ENCODE measurements at regions not wholly inside any gene's neighbourhood (a gene's known extent, or its start where the extent isn't known, plus 50 kb on each side); places are given as distances from the start of the nearest gene placed in this dataset.

- no peaks in the 10 kb centered on the region for H3K4me1 ChIP-seq (ENCODE audit: control insufficient read depth, insufficient read depth, low read length)
- no peaks in the 10 kb centered on the region for H3K9me3 ChIP-seq (ENCODE audit: control insufficient read depth, insufficient read depth, low read depth, low read length)
- CTCF ChIA-PET: no interaction called here
- 0 out of 2 replicates have a peak, but pooled peaks cover 3% of the 10 kb centered on the region for H3K27me3 ChIP-seq (ENCODE audit: control insufficient read depth, insufficient read depth, low read length)
- H3K4me3 ChIP-seq (ENCODE audit: low read depth in 2 of 2, low read length in 2 of 2): no peak overlapping the region
- TF ChIP-seq CTCF (IDR thresholded peaks at IDR 0.05) (no peak), TCF7L2 (IDR thresholded peaks at IDR 0.05; ENCODE audit: low read depth, low read length) (no peak)
- POLR2A ChIA-PET: no interaction called here
- in situ Hi-C loops (cut with HindIII; ENCODE audit: low pct_unique_long_range_greater_than_20kb, low sequenced_read_pairs) (no loop called here), intact Hi-C loops (cut with micrococcal nuclease; ENCODE audit: unreplicated experiment) (no loop called here)
- H3K27ac ChIP-seq (ENCODE audit: low read length): no peak overlapping the region
- no peaks in the 10 kb centered on the region for H3K36me3 ChIP-seq (ENCODE audit: control insufficient read depth, insufficient read depth, low read length)
- DNase-seq (ENCODE audit: low read depth, low spot score) (no peak), ATAC-seq (no peak)
- no TSS peak for BruUV-seq (replicated peaks)
Observed at GRCh38 chr12:76664731-76665130, 99.2 kb upstream of the ZDHHC17 start.

- in situ Hi-C loops (cut with HindIII; ENCODE audit: low pct_unique_long_range_greater_than_20kb, low sequenced_read_pairs): no loop called here
- no TSS peak for BruUV-seq (replicated peaks)
- POLR2A ChIA-PET: interaction anchor here (0.6 kb wide), 1 partner anchor 112 kb away, joined by 6 read pairs; no protein-coding TSS in a partner anchor
Observed at GRCh38 chr12:76666290-76666835, 97.6 kb upstream of the ZDHHC17 start.

More at GRCh38 chr12:76666290-76666835, 97.6 kb upstream of the ZDHHC17 start:
- ATAC-seq (no peak), DNase-seq (ENCODE audit: low read depth, low spot score) (no peak)
- Histone ChIP-seq H3K36me3 (ENCODE audit: control insufficient read depth, insufficient read depth, low read length) (no peaks in the 10 kb centered on the region), H3K4me3 (ENCODE audit: low read depth in 2 of 2, low read length in 2 of 2) (no peak overlapping the region), H3K27ac (ENCODE audit: low read length) (no peak overlapping the region), H3K4me1 (ENCODE audit: control insufficient read depth, insufficient read depth, low read length) (no peaks in the 10 kb centered on the region), H3K9me3 (ENCODE audit: control insufficient read depth, insufficient read depth, low read depth, low read length) (no peaks in the 10 kb centered on the region), H3K27me3 (ENCODE audit: control insufficient read depth, insufficient read depth, low read length) (0 out of 2 replicates have a peak, but pooled peaks cover 2% of the 10 kb centered on the region)
- TF ChIP-seq CTCF (IDR thresholded peaks at IDR 0.05) (no peak), SIN3A (IDR thresholded peaks at IDR 0.05; ENCODE audit: borderline replicate concordance, insufficient read depth, low read depth, low read length) (no peak), POLR2AphosphoS5 (IDR thresholded peaks at IDR 0.05; ENCODE audit: low read depth, low read length) (no peak), TCF7L2 (IDR thresholded peaks at IDR 0.05; ENCODE audit: low read depth, low read length) (no peak), REST (IDR thresholded peaks at IDR 0.05; ENCODE audit: insufficient read depth in 1 of 2, low read depth in 2 of 2, low read length in 1 of 2) (no peak)
- CTCF ChIA-PET: no interaction called here
- intact Hi-C loops (cut with micrococcal nuclease; ENCODE audit: unreplicated experiment): no loop called here
